ENCODE measurements at regions not wholly inside any gene's neighbourhood (a gene's known extent, or its start where the extent isn't known, plus 50 kb on each side); places are given as distances from the start of the nearest gene placed in this dataset.

GRCh38 chr1:29490204-29490934 lies 254.0 kb downstream of the PTPRU start:
- Histone ChIP-seq H3K9me3 (ENCODE audit: control insufficient read depth, insufficient read depth, low read length) (no peaks in the 10 kb centered on the region), H3K4me3 (ENCODE audit: low read length) (no peak overlapping the region), H3K36me3 (ENCODE audit: control insufficient read depth, insufficient read depth, low read length) (no peaks in the 10 kb centered on the region), H3K27me3 (ENCODE audit: control insufficient read depth, insufficient read depth, low read length) (no peaks in the 10 kb centered on the region), H3K4me1 (ENCODE audit: control insufficient read depth, insufficient read depth, low read length) (no peaks in the 10 kb centered on the region), H3K27ac (ENCODE audit: low read length) (no peak overlapping the region)
- DNase-seq (ENCODE audit: low read depth, low spot score): no peak
- WGBS (ENCODE audit: insufficient coverage, insufficient read length): no CpG with 5 or more reads among the region's 11 CpGs

- Histone ChIP-seq H3K4me1 (ENCODE audit: control insufficient read depth, insufficient read depth, low read length) (no peaks in the 10 kb centered on the region), H3K27ac (ENCODE audit: low read length) (no peak overlapping the region), H3K36me3 (ENCODE audit: control insufficient read depth, insufficient read depth, low read length) (no peaks in the 10 kb centered on the region), H3K9me3 (ENCODE audit: control insufficient read depth, insufficient read depth, low read length) (no peaks in the 10 kb centered on the region), H3K27me3 (ENCODE audit: control insufficient read depth, insufficient read depth, low read length) (no peaks in the 10 kb centered on the region), H3K4me3 (ENCODE audit: low read length) (no peak overlapping the region)
- WGBS (ENCODE audit: insufficient coverage, insufficient read length): no CpG with 5 or more reads among the region's 5 CpGs
- DNase-seq (ENCODE audit: low read depth, low spot score): no peak
These were observed 253.1 kb downstream of the PTPRU start for GRCh38 chr1:29489471-29489870.

GRCh38 chr1:29488794-29489311 lies 252.5 kb downstream of the PTPRU start:
- Histone ChIP-seq H3K4me1 (ENCODE audit: control insufficient read depth, insufficient read depth, low read length) (no peaks in the 10 kb centered on the region), H3K27ac (ENCODE audit: low read length) (no peak overlapping the region), H3K27me3 (ENCODE audit: control insufficient read depth, insufficient read depth, low read length) (no peaks in the 10 kb centered on the region), H3K9me3 (ENCODE audit: control insufficient read depth, insufficient read depth, low read length) (no peaks in the 10 kb centered on the region), H3K36me3 (ENCODE audit: control insufficient read depth, insufficient read depth, low read length) (no peaks in the 10 kb centered on the region), H3K4me3 (ENCODE audit: low read length) (no peak overlapping the region)
- WGBS (ENCODE audit: insufficient coverage, insufficient read length): no CpG with 5 or more reads among the region's 11 CpGs
- DNase-seq (ENCODE audit: low read depth, low spot score): no peak

- Histone ChIP-seq H3K9me3 (ENCODE audit: control insufficient read depth, insufficient read depth, low read length) (no peaks in the 10 kb centered on the region), H3K27ac (ENCODE audit: low read length) (no peak overlapping the region), H3K4me3 (ENCODE audit: low read length) (no peak overlapping the region), H3K27me3 (ENCODE audit: control insufficient read depth, insufficient read depth, low read length) (no peaks in the 10 kb centered on the region), H3K4me1 (ENCODE audit: control insufficient read depth, insufficient read depth, low read length) (no peaks in the 10 kb centered on the region), H3K36me3 (ENCODE audit: control insufficient read depth, insufficient read depth, low read length) (no peaks in the 10 kb centered on the region)
- no peak for DNase-seq (ENCODE audit: low read depth, low spot score)
- WGBS (ENCODE audit: insufficient coverage, insufficient read length): no CpG with 5 or more reads among the region's 22 CpGs
These were observed 251.9 kb downstream of the PTPRU start for GRCh38 chr1:29488086-29488793.

GRCh38 chr1:29487291-29487690 lies 251.0 kb downstream of the PTPRU start:
- Histone ChIP-seq H3K4me1 (ENCODE audit: control insufficient read depth, insufficient read depth, low read length) (no peaks in the 10 kb centered on the region), H3K9me3 (ENCODE audit: control insufficient read depth, insufficient read depth, low read length) (no peaks in the 10 kb centered on the region), H3K4me3 (ENCODE audit: low read length) (no peak overlapping the region), H3K27me3 (ENCODE audit: control insufficient read depth, insufficient read depth, low read length) (no peaks in the 10 kb centered on the region), H3K36me3 (ENCODE audit: control insufficient read depth, insufficient read depth, low read length) (no peaks in the 10 kb centered on the region), H3K27ac (ENCODE audit: low read length) (no peak overlapping the region)
- no CpG with 5 or more reads among the region's 6 CpGs for WGBS (ENCODE audit: insufficient coverage, insufficient read length)
- DNase-seq (ENCODE audit: low read depth, low spot score): no peak

GRCh38 chr1:29485096-29485925 lies 249.0 kb downstream of the PTPRU start:
- no peak for DNase-seq (ENCODE audit: low read depth, low spot score)
- H3K36me3 ChIP-seq (ENCODE audit: control insufficient read depth, insufficient read depth, low read length): no peaks in the 10 kb centered on the region
- H3K9me3 ChIP-seq (ENCODE audit: control insufficient read depth, insufficient read depth, low read length): no peaks in the 10 kb centered on the region
- H3K4me3 ChIP-seq (ENCODE audit: low read length): no peak overlapping the region
- WGBS (ENCODE audit: insufficient coverage, insufficient read length): no CpG with 5 or more reads among the region's 5 CpGs
- no peaks in the 10 kb centered on the region for H3K4me1 ChIP-seq (ENCODE audit: control insufficient read depth, insufficient read depth, low read length)
- H3K27ac ChIP-seq (ENCODE audit: low read length): no peak overlapping the region
- H3K27me3 ChIP-seq (ENCODE audit: control insufficient read depth, insufficient read depth, low read length): no peaks in the 10 kb centered on the region

- H3K4me3 ChIP-seq (ENCODE audit: low read length): no peak overlapping the region
- peaks cover 2% of the 10 kb centered on the region; the same call in 1 of the 2 replicates for H3K4me1 ChIP-seq (ENCODE audit: control insufficient read depth, insufficient read depth, low read length)
- no CpG with 5 or more reads among the region's 6 CpGs for WGBS (ENCODE audit: insufficient coverage, insufficient read length)
- H3K36me3 ChIP-seq (ENCODE audit: control insufficient read depth, insufficient read depth, low read length): no peaks in the 10 kb centered on the region
- H3K27ac ChIP-seq (ENCODE audit: low read length): no peak overlapping the region
- H3K27me3 ChIP-seq (ENCODE audit: control insufficient read depth, insufficient read depth, low read length): no peaks in the 10 kb centered on the region
- DNase-seq (ENCODE audit: low read depth, low spot score): no peak
- H3K9me3 ChIP-seq (ENCODE audit: control insufficient read depth, insufficient read depth, low read length): no peaks in the 10 kb centered on the region
These were observed 246.7 kb downstream of the PTPRU start for GRCh38 chr1:29482991-29483390.

GRCh38 chr1:29482064-29482463 lies 245.7 kb downstream of the PTPRU start:
- H3K36me3 ChIP-seq (ENCODE audit: control insufficient read depth, insufficient read depth, low read length): no peaks in the 10 kb centered on the region
- no peak overlapping the region for H3K27ac ChIP-seq (ENCODE audit: low read length)
- H3K27me3 ChIP-seq (ENCODE audit: control insufficient read depth, insufficient read depth, low read length): no peaks in the 10 kb centered on the region
- WGBS (ENCODE audit: insufficient coverage, insufficient read length): no CpG with 5 or more reads among the region's 2 CpGs
- no peak overlapping the region for H3K4me3 ChIP-seq (ENCODE audit: low read length)
- peaks cover 5% of the 10 kb centered on the region; the same call in 1 of the 2 replicates for H3K4me1 ChIP-seq (ENCODE audit: control insufficient read depth, insufficient read depth, low read length)
- H3K9me3 ChIP-seq (ENCODE audit: control insufficient read depth, insufficient read depth, low read length): no peaks in the 10 kb centered on the region
- no peak for DNase-seq (ENCODE audit: low read depth, low spot score)

GRCh38 chr1:29481031-29481430 lies 244.7 kb downstream of the PTPRU start:
- DNase-seq (ENCODE audit: low read depth, low spot score): no peak
- Histone ChIP-seq H3K36me3 (ENCODE audit: control insufficient read depth, insufficient read depth, low read length) (no peaks in the 10 kb centered on the region), H3K4me3 (ENCODE audit: low read length) (no peak overlapping the region), H3K27ac (ENCODE audit: low read length) (no peak overlapping the region), H3K9me3 (ENCODE audit: control insufficient read depth, insufficient read depth, low read length) (no peaks in the 10 kb centered on the region), H3K27me3 (ENCODE audit: control insufficient read depth, insufficient read depth, low read length) (no peaks in the 10 kb centered on the region), H3K4me1 (ENCODE audit: control insufficient read depth, insufficient read depth, low read length) (peaks cover 5% of the 10 kb centered on the region; the same call in 1 of the 2 replicates)
- no CpG with 5 or more reads among the region's 5 CpGs for WGBS (ENCODE audit: insufficient coverage, insufficient read length)

- DNase-seq (ENCODE audit: low read depth, low spot score): no peak
- WGBS (ENCODE audit: insufficient coverage, insufficient read length): no CpG with 5 or more reads among the region's 7 CpGs
These were observed 242.6 kb downstream of the PTPRU start for GRCh38 chr1:29478879-29479278.

More at GRCh38 chr1:29478879-29479278, 242.6 kb downstream of the PTPRU start:
- no peaks in the 10 kb centered on the region for H3K27me3 ChIP-seq (ENCODE audit: control insufficient read depth, insufficient read depth, low read length)
- no peaks in the 10 kb centered on the region for H3K9me3 ChIP-seq (ENCODE audit: control insufficient read depth, insufficient read depth, low read length)
- no peak overlapping the region for H3K27ac ChIP-seq (ENCODE audit: low read length)
- H3K4me3 ChIP-seq (ENCODE audit: low read length): no peak overlapping the region; the same call in 1 of the 2 replicates
- no peaks in the 10 kb centered on the region for H3K36me3 ChIP-seq (ENCODE audit: control insufficient read depth, insufficient read depth, low read length)
- H3K4me1 ChIP-seq (ENCODE audit: control insufficient read depth, insufficient read depth, low read length): peaks cover 5% of the 10 kb centered on the region; the same call in 1 of the 2 replicates
